DMS153 treated with DMSO at 0.1 percent for 48 hours (cell line): ENCODE measurements at regions not wholly inside any gene's neighbourhood (a gene's known extent, or its start where the extent isn't known, plus 50 kb on each side); places are given as distances from the start of the nearest gene placed in this dataset.
A peak's percentile ranks its signal among the peaks of the same experiment; 100 is the strongest.

Source experiments
- DNase-seq: peaks from one replicate; lab custom pipeline; 2025; ENCODE audit not compliant: unreplicated experiment; lab: John Stamatoyannopoulos, UW

- no peak for DNase-seq
Observed at GRCh38 chr3:34362910-34363309, 564.5 kb downstream of the PDCD6IP start.

- DNase-seq: no peak
Observed at GRCh38 chr3:34363881-34364280, 565.5 kb downstream of the PDCD6IP start.

GRCh38 chr3:34364335-34364734 lies 565.9 kb downstream of the PDCD6IP start:
- DNase-seq: no peak

- no peak for DNase-seq
Observed at GRCh38 chr3:34365231-34365630, 566.8 kb downstream of the PDCD6IP start.

- no peak for DNase-seq
Observed at GRCh38 chr3:34365771-34366170, 567.3 kb downstream of the PDCD6IP start.

GRCh38 chr3:34367521-34367920 lies 569.1 kb downstream of the PDCD6IP start:
- DNase-seq: no peak

- DNase-seq: no peak
Observed at GRCh38 chr3:34374521-34374920, 576.1 kb downstream of the PDCD6IP start.

- no peak for DNase-seq
Observed at GRCh38 chr3:34376691-34377090, 578.3 kb downstream of the PDCD6IP start.

GRCh38 chr3:34377961-34378360 lies 579.5 kb downstream of the PDCD6IP start:
- DNase-seq: no peak

- no peak for DNase-seq
Observed at GRCh38 chr3:34381243-34381642, 582.8 kb downstream of the PDCD6IP start.

GRCh38 chr3:34382859-34383258 lies 584.4 kb downstream of the PDCD6IP start:
- peak; percentile 6 for DNase-seq

- no peak for DNase-seq
Observed at GRCh38 chr3:34386309-34386708, 587.9 kb downstream of the PDCD6IP start.

- DNase-seq: no peak
Observed at GRCh38 chr3:34387826-34388564, 589.6 kb downstream of the PDCD6IP start.

GRCh38 chr3:34388830-34389229 lies 590.4 kb downstream of the PDCD6IP start:
- no peak for DNase-seq

GRCh38 chr3:34394978-34395748 lies 596.7 kb downstream of the PDCD6IP start:
- DNase-seq: no peak

- no peak for DNase-seq
Observed at GRCh38 chr3:34396288-34396687, 597.9 kb downstream of the PDCD6IP start.

- DNase-seq: no peak
Observed at GRCh38 chr3:34396956-34397355, 598.5 kb downstream of the PDCD6IP start.

GRCh38 chr3:34399401-34399800 lies 601.0 kb downstream of the PDCD6IP start:
- no peak for DNase-seq

- DNase-seq: no peak
Observed at GRCh38 chr3:34405159-34405558, 606.7 kb downstream of the PDCD6IP start.

GRCh38 chr3:34407281-34407680 lies 608.9 kb downstream of the PDCD6IP start:
- no peak for DNase-seq

GRCh38 chr3:34408088-34408487 lies 609.7 kb downstream of the PDCD6IP start:
- DNase-seq: no peak

GRCh38 chr3:34411596-34411995 lies 613.2 kb downstream of the PDCD6IP start:
- no peak for DNase-seq
